Vagina (tissue), 2 donors: ENCODE measurements at regions not wholly inside any gene's neighbourhood (a gene's known extent, or its start where the extent isn't known, plus 50 kb on each side); places are given as distances from the start of the nearest gene placed in this dataset.

Experiments
- CTCF ChIP-seq, 3 experiments: fragments of 450-650 bp in 2 of 3; fragments of 200-600 bp in 1 of 3; sonication (generic) in 1 of 3; IDR thresholded peaks; one replicate each; pipeline ENCODE4 v1.5.1; 2017 to 2019; ENCODE audit warnings: antibody characterized with exemption in 3 of 3, mild to moderate bottlenecking in 2 of 3, moderate library complexity in 2 of 3
- POLR2A ChIP-seq, 2 donors: fragments of 450-650 bp; IDR thresholded peaks; one replicate each; pipeline ENCODE4 v1.6.1; 2017; ENCODE audit warnings: antibody characterized with exemption in 2 of 2, mild to moderate bottlenecking in 2 of 2, moderate library complexity in 2 of 2
- POLR2AphosphoS5 ChIP-seq, 2 donors: sonication (generic); formaldehyde crosslinking; IDR thresholded peaks; one replicate each; pipeline ENCODE4 v1.9.0; 2017; ENCODE audit warnings: antibody characterized with exemption in 2 of 2, mild to moderate bottlenecking in 2 of 2, low read depth in 1 of 2; ENCODE audit not compliant: insufficient read depth in 1 of 2

- TF ChIP-seq CTCF (IDR thresholded peaks at IDR 0.05) (no peak), POLR2AphosphoS5 (IDR thresholded peaks at IDR 0.05; ENCODE audit: insufficient read depth in 1 of 2, low read depth in 1 of 2) (no peak), POLR2A (IDR thresholded peaks at IDR 0.05) (no peak)
These were observed 221.1 kb upstream of the ID4 start for GRCh38 chr6:19616022-19616421.
